IPS-20b (cell line): ENCODE measurements at regions not wholly inside any gene's neighbourhood (a gene's known extent, or its start where the extent isn't known, plus 50 kb on each side); places are given as distances from the start of the nearest gene placed in this dataset.

ENCODE experiments used
- H3K27ac ChIP-seq: one replicate; pipeline ENCODE4 v1.5.1; 2013; ENCODE audit warnings: low read length
- H3K27me3 ChIP-seq: 2 replicates; pipeline ENCODE4 v1.6.1; 2013; ENCODE audit warnings: mild to moderate bottlenecking, low read length, inconsistent platforms; ENCODE audit not compliant: insufficient read depth
- H3K36me3 ChIP-seq: 2 replicates; pipeline ENCODE4 v1.6.1; 2013; ENCODE audit warnings: low read depth, mild to moderate bottlenecking, inconsistent platforms, low read length, moderate library complexity; ENCODE audit not compliant: insufficient read depth
- H3K4me1 ChIP-seq: 2 replicates; pipeline ENCODE4 v1.6.1; 2013; ENCODE audit warnings: mild to moderate bottlenecking, control low read depth, inconsistent platforms, low read length, moderate library complexity; ENCODE audit not compliant: insufficient read depth
- H3K4me3 ChIP-seq: 2 replicates; pipeline ENCODE4 v1.5.1; 2013; ENCODE audit warnings: mild to moderate bottlenecking, low read length, inconsistent platforms
- H3K9ac ChIP-seq: 2 replicates; pipeline ENCODE4 v1.6.1; 2013; ENCODE audit warnings: low read depth, mild to moderate bottlenecking, inconsistent platforms, low read length, moderate library complexity
- H3K9me3 ChIP-seq: 2 replicates; pipeline ENCODE4 v1.6.1; 2013; ENCODE audit warnings: mild to moderate bottlenecking, low read depth, low read length, inconsistent platforms; ENCODE audit not compliant: insufficient read depth

DNA sequence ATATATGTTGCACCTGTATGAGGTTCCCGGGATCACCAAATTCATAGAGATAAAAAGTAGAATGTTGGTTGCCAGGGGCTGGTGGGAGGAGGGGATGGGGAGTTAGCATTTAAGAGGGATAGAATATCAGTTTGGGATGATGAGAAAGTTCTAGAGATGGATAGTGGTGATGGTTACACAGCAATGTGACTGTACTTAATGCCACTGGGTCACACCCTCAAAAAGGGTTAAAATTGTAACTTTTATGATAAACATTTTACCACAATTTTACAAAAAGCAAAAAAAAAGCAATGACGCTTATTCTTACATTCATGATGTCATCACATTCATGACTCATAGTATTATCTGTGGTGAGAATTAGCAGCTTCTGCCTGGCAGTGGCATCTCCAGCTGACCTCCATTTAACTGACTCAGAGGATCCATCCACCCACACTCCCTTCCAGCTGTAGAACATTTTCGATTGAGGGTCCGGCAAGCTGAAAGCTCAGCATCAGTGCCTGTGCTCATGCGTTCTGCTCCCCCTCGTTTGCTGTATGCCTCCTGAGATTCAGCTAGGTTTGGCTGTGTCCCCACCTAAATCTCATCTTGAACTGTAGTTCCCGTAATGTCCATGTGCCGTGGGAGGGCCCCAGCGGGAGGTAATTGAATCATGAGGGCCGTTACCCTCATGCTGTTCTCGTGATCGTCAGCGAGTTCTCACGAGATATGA is 64.8 kb upstream of the TMEM260 start:
- Histone ChIP-seq H3K4me3 (no peak overlapping the region), H3K36me3 (no peaks in the 10 kb centered on the region), H3K4me1 (no peaks in the 10 kb centered on the region), H3K27ac (no peak overlapping the region), H3K27me3 (no peaks in the 10 kb centered on the region), H3K9ac (no peak overlapping the region), H3K9me3 (no peaks in the 10 kb centered on the region)

DNA sequence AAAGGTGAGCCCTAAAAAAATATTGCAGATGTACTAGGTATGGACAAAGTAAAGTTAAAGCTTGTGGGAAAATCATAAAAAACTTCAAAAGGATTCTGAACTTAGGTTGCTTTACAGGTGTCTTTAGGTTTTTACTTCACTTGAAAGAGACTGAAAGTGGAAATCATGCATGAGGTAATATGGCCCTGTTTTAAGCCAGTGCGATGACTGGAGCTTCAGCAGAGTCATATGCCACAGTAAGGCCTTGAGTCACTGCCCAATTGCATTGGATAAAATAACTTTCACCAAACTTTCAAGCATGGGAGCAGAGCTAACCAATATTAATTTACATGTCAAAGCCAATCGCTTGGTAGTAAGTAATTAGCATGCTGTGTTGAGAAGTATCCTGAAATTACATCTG is 63.9 kb upstream of the TMEM260 start:
- no peak overlapping the region for H3K4me3 ChIP-seq
- H3K4me1 ChIP-seq = no peaks in the 10 kb centered on the region
- H3K27me3 ChIP-seq = no peaks in the 10 kb centered on the region
- H3K27ac ChIP-seq = no peak overlapping the region
- no peak overlapping the region for H3K9ac ChIP-seq
- no peaks in the 10 kb centered on the region for H3K36me3 ChIP-seq
- H3K9me3 ChIP-seq = no peaks in the 10 kb centered on the region

DNA sequence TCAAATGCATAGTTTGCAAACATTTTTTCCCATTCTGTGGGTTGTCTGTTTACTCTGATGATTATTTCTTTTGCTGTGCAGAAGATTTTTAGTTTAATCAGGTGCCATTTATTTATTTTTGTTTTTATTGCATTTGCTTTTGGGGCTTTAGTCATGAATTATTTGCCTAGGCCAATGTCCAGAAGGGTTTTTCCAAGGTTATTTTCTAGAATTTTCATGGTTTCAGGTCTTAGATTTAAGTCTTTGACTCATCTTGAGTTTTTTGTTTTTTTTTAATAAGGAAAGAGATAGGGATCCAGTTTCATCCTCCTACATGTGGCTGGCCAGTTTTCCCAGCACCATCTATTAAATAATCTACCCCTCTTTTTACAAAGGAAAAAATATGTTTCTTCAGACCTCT is 57.2 kb upstream of the TMEM260 start:
- H3K4me3 ChIP-seq = no peak overlapping the region
- H3K9ac ChIP-seq = no peak overlapping the region
- H3K9me3 ChIP-seq = no peaks in the 10 kb centered on the region
- H3K36me3 ChIP-seq = no peaks in the 10 kb centered on the region
- H3K27me3 ChIP-seq = peaks cover 27% of the 10 kb centered on the region
- H3K27ac ChIP-seq = no peak overlapping the region
- peaks cover 21% of the 10 kb centered on the region for H3K4me1 ChIP-seq

GRCh38 chr14:56524971-56525677 is 54.5 kb upstream of the TMEM260 start:
- no peaks in the 10 kb centered on the region for H3K9me3 ChIP-seq
- H3K27me3 ChIP-seq = peaks cover 35% of the 10 kb centered on the region
- H3K36me3 ChIP-seq = no peaks in the 10 kb centered on the region
- H3K27ac ChIP-seq = no peak overlapping the region
- H3K4me1 ChIP-seq = peaks cover 24% of the 10 kb centered on the region
- H3K9ac ChIP-seq = no peak overlapping the region
- peak overlapping the region; percentile 12; the same call in 1 of the 2 replicates for H3K4me3 ChIP-seq

DNA sequence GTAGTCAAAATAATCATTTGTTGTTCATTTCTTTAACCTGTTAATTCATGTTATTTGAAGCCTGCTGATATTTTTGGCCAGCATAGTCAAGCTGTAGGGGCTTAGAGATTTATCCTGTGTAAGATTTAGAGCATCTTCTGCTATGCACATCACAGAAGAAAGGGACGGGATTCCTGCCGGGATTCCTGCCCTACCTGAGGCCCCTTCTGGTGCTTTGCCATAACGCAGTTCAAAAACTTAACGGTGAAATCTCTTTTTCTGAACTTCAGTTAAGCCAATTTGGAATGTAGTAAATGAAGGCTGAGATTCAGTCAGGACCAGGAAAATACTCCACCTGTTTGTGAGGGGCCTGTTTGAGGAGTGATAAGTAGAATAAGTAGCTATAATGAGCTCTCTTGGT is 50.7 kb upstream of the TMEM260 start:
- Histone ChIP-seq H3K9me3 (no peaks in the 10 kb centered on the region), H3K27ac (no peak overlapping the region), H3K27me3 (peaks cover 27% of the 10 kb centered on the region), H3K4me1 (peaks cover 22% of the 10 kb centered on the region), H3K4me3 (no peak overlapping the region), H3K36me3 (no peaks in the 10 kb centered on the region), H3K9ac (no peak overlapping the region)
